HG02973 (cell line): ENCODE measurements at regions not wholly inside any gene's neighbourhood (a gene's known extent, or its start where the extent isn't known, plus 50 kb on each side); places are given as distances from the start of the nearest gene placed in this dataset.
A peak's percentile ranks its signal among the peaks of the same experiment; 100 is the strongest.
"Not testable (repeated sequence)": the region's sequence is repeated elsewhere in the genome, so short reads cannot be mapped to it uniquely, and the experiment has no call there.

ENCODE experiments used
- ATAC-seq: cut with Tn5 transposase; IDR thresholded peaks from one replicate; pipeline ENCODE4 v1.9.1; 2021; ENCODE audit warnings: moderate library complexity; ENCODE audit not compliant: unreplicated experiment

- no peak for ATAC-seq
These were observed 64.0 kb downstream of the CCNG2 start for GRCh38 chr4:77220828-77221613.

DNA sequence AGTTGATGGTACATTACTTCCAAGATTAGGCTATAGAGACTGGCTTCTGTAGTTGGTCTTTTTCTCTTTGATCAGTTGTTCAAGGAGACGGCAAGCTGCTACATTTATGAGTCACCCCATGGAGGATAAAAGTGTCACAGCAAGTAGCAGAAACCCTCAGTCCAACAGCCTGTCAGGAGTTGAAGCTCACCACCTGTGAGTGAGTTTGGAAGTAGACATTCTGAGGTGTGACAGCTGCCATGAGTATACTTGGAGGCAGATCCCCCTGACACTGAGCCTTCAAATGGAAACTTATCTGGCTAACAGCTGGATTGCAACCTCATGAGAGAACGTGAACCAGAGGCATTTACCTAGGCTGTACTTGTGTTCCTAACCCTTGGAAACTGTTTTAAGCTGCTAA is 68.0 kb downstream of the CCNG2 start:
- ATAC-seq, result no peak

GRCh38 chr4:77226939-77227705 is 70.1 kb downstream of the CCNG2 start:
- no peak for ATAC-seq

DNA sequence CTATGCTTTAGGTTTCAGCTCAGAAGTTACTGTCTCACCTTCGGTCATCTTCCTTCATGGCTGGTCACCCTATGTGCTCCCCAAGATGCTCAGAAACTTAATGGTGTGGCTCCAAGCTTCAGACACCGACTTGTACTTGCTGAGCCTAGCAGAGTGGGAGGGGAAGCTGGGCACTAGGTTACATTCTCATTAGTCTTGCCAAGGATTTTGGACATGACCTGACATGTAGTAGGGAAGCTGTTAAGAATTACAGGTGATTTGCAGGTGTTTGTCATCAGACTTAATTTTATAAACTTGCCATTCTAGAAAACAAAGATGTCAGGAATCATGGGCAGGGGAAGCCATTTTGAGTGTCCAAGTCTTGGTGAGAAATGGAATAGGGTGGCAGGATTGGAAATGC is 72.4 kb downstream of the CCNG2 start:
- ATAC-seq, result no peak

DNA sequence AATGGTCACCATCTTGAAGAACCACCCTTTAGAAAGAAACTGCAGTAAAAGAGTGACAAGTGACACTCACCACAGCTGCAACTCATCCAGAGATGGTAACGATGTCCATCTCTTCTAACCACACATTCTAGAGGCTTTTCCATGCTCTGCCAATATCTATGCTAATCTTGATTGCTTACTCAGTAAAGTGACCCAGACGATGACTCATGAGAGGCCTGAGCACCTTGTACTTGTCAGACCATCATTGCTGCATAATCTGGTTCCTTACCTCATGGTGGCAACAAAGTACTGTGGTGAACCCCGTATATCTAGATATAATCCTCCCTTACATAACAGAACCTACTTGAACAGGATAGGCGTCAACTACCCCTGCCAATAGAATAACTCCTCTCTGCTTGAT is 75.6 kb downstream of the CCNG2 start:
- no peak for ATAC-seq

GRCh38 chr4:77235289-77235854 is 78.4 kb downstream of the CCNG2 start:
- ATAC-seq, result no peak

DNA sequence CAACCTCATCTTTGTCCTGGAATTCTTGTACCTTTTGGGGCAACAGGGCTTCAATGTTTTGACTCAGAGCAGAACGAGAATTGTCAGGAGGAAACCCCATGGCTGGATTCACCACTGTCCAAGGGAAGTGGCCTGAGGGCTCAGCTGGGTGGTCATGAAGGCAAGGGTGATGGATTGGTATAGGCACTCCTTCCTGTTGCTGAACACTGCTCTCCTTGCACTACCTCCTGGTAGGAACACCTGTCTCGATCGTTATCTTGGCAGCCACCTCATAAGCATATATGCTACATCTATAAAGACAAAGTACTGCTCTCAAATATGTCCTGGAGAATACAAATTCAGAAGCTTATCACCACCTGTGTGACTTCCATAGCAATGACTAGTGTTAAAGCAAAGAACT is 79.8 kb downstream of the CCNG2 start:
- no peak for ATAC-seq

DNA sequence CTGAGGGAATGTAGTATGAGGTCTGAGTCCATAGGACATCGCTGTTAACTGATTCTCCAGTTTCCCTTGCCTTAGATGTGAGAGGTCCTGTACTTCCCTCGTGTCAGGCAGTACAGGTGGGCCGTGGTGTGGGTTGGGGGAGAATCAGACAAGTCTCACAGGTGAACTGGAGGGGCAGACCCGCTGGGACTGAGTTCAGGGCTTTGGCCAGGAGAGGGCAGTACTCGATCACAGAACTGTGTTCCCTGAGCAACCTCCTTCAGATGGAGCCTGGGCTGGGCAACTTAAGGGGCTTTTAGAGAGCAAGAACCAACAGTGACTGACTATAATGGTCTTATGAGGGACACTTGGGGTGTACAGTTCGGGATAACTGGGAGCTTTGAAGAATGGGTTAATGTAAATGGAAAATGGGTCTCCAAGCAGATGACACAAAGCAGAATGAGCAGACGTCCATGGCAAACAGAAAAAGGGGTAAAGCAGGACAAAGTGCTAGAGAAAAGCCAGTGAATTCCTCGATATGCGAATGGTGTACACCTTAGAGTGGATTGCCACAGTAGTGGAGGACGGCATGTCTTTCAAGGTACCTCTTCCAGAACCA is 83.6 kb downstream of the CCNG2 start:
- ATAC-seq, result peak; percentile 87

DNA sequence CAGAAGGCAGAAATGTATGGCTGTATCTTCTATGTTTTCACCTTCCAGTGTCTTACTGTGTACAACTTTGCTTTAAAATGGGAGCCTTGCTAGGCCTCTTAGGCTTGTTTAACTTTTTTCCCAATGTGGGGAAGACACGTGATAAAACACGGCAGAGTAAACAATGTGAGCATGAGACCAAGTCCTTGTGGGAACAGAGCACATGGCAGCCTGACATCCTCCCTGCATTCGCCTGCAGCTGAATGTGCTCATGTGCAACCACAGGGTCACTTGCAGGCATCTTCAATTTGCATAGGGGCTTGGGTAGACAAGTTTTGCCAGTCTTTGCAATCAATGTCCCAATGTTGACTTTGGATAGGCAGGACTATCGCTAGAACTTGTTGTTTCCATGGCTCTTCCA is 91.8 kb downstream of the CCNG2 start:
- ATAC-seq, result no peak

GRCh38 chr4:77251751-77252150 is 94.7 kb downstream of the CCNG2 start:
- ATAC-seq, result no peak

DNA sequence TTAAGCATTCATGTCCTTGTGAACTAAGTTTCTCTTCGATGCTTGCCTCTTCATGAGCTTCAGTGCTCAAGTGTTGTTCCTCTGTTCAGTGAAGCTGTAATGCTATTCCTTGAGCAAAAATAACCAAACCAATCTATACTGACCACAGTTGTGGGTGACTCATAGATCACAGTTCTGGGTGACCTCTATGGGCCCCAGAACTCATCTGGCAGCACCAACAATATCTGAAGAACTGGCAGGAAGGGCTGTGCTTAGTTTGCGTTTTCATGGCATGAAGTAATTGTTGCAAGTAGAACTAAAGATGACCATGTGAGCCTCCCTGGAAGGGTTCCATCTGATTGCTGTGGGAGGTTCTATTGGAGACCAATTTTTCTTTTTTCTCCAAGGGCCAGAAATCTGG is 106.2 kb downstream of the CCNG2 start:
- no peak for ATAC-seq

DNA sequence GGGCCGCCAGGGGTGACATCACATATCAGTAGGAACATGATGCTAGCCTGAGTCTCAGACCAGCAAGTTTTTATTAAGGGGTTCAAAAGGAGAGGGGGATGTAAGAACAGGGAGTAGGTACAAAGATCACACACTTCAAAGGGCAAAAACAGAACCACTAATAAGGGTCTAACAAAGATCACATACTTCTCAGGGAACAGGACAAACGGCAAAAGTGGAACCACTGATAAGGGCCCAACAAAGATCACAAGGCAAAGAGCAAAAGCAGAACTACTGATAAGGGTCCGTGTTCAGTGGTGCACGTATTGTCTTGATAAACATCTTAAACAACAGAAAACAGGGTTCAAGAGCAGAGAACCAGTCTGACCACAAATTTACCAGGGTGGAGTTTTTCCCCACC is 107.0 kb downstream of the CCNG2 start:
- not testable (repeated sequence) for ATAC-seq

- no peak for ATAC-seq
These were observed 107.8 kb downstream of the CCNG2 start for GRCh38 chr4:77264826-77265225.

GRCh38 chr4:77268108-77268507 is 111.1 kb downstream of the CCNG2 start:
- no peak for ATAC-seq

GRCh38 chr4:77269505-77269904 is 112.5 kb downstream of the CCNG2 start:
- ATAC-seq, result no peak

DNA sequence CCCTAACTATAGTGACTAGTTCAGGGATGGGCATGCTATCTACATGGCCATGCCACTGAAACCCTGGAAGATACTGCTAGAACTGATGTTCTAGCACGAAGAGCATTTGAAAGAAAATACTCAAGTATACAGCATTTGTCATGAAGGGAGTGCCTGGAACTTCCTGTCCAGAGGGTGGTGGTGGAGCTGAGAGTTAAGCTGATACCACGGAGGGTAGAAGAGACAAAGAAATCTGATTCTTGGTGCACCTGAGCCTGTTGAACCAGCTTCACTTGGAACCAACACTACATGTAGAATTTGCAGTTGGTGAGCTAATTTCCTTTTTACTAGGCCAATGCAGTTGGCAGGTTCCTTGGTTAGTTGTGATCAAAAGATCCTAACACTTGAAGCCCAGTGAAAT is 116.4 kb downstream of the CCNG2 start:
- no peak for ATAC-seq

GRCh38 chr4:77279114-77279513 is 122.1 kb downstream of the CCNG2 start:
- ATAC-seq, result not testable (repeated sequence)

DNA sequence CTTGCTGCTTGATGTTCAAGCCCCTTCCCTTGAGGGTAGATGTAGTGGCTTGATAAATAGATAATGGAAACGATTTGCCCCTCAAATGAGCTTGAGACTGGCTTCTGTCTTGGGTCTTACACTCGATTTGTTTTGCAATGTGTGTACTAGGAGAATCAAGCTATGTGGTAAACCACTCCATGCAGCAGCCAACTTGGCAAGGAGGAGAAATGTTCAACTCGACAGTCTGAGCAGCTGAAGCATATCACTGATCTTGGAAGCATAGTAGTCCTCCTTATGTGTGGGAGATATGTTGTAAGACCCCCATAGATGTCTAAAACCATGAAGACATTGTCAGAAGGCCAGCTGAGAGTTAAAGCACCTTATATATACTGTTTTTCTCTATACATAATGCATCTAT is 125.3 kb downstream of the CCNG2 start:
- no peak for ATAC-seq

- ATAC-seq, result no peak
These were observed 127.0 kb downstream of the CCNG2 start for GRCh38 chr4:77284036-77284435.

DNA sequence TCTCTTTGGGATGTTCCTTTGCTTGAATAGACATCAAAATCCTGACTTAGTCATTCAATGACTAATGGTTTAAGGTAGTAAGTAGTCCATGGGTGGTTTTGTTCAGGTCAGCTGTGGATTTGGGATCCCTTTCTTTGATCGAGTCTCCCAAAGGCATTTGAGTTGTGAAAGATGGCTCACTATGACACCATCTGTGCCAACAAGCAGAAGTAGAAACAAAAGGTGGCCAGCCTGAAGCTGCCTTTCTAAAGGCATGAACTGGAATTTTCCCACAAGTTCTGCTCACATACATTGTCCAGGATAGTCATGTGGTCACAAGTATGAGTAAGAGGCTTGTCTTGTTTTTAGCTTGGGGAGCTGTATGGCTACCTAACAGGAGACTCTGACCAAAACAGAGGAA is 129.9 kb downstream of the CCNG2 start:
- no peak for ATAC-seq

GRCh38 chr4:77293426-77293825 is 136.4 kb downstream of the CCNG2 start:
- ATAC-seq, result no peak

DNA sequence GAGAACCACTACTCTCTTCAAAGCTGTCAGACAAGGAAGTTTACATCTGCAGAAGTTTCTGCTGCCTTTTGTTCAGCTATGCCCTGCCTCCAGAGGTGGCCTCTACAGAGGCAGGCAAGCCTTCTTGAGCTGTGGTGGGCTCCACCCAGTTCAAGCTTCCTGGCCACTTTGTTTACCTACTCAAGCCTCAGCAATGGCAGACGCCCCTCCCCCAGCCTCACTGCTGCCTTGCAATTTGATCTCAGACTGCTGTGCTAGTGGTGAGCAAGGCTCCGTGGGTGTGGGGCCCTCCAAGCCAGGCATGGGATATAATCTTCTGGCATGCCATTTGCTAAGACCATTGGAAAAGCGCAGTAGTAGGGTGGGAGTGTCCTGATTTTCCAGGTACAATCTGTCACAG is 144.0 kb downstream of the CCNG2 start:
- not testable (repeated sequence) for ATAC-seq
